ENCODE measurements at regions not wholly inside any gene's neighbourhood (a gene's known extent, or its start where the extent isn't known, plus 50 kb on each side); places are given as distances from the start of the nearest gene placed in this dataset.

DNA sequence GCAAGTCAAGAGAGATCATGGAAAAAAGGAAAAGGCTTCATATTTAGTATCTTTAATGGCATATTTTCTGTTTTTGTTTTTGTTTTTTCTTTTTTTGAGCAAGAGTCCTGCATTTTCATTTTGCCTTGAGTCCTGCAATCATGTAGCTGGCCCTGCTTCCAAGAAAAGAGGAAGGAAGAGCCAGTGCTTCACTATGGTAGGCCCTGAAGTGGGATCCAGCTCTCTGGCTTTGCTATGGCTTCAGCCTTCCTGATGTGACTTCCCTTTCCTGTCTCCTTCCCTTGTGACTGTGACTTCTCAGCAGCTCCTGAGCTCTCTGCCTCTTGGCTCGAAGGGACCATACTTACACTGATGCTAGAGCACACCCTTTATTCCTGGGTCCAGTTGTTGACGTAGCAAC is 512.3 kb downstream of the INHBA start:
- 42 to 58% methylated on average over 2 of the region's 2 CpGs for WGBS, 2 donors (ENCODE audit: low coverage in 1 of 2)
- no peaks in the 10 kb centered on the region for H3K27me3 ChIP-seq
- ATAC-seq: no peak
- no peak for TF ChIP-seq POLR2A (IDR thresholded peaks at IDR 0.05)
- no peak for TF ChIP-seq POLR2AphosphoS5 (IDR thresholded peaks at IDR 0.05)
- no peak for TF ChIP-seq CTCF (IDR thresholded peaks at IDR 0.05)
- no peak for TF ChIP-seq EP300 (IDR thresholded peaks at IDR 0.05)
- no peak overlapping the region for H3K27ac ChIP-seq
- H3K4me1 ChIP-seq: no peaks in the 10 kb centered on the region
- H3K4me3 ChIP-seq: no peak overlapping the region
- H3K9me3 ChIP-seq: no peaks in the 10 kb centered on the region
- H3K36me3 ChIP-seq: no peaks in the 10 kb centered on the region

- ATAC-seq: no peak
- H3K27ac ChIP-seq: no peak overlapping the region
- no peaks in the 10 kb centered on the region for H3K4me1 ChIP-seq
- no peaks in the 10 kb centered on the region for H3K9me3 ChIP-seq
- WGBS, 2 donors (ENCODE audit: low coverage in 1 of 2): 73 to 83% methylated on average over 1 of the region's 2 CpGs
- no peak overlapping the region for H3K4me3 ChIP-seq
- H3K27me3 ChIP-seq: no peaks in the 10 kb centered on the region
- TF ChIP-seq EP300 (IDR thresholded peaks at IDR 0.05): no peak
- TF ChIP-seq POLR2A (IDR thresholded peaks at IDR 0.05): no peak
- no peak for TF ChIP-seq POLR2AphosphoS5 (IDR thresholded peaks at IDR 0.05)
- no peak for TF ChIP-seq CTCF (IDR thresholded peaks at IDR 0.05)
- H3K36me3 ChIP-seq: no peaks in the 10 kb centered on the region
These were observed 513.0 kb downstream of the INHBA start for GRCh38 chr7:41189866-41190265.

- H3K4me3 ChIP-seq: no peak overlapping the region
- no peaks in the 10 kb centered on the region for H3K9me3 ChIP-seq
- WGBS, 2 donors (ENCODE audit: low coverage in 1 of 2): 63 to 72% methylated on average over 5 to 7 of the region's 8 CpGs
- no peak overlapping the region for H3K27ac ChIP-seq
- H3K27me3 ChIP-seq: no peaks in the 10 kb centered on the region
- TF ChIP-seq CTCF (IDR thresholded peaks at IDR 0.05): no peak
- TF ChIP-seq POLR2AphosphoS5 (IDR thresholded peaks at IDR 0.05): no peak
- no peak for TF ChIP-seq POLR2A (IDR thresholded peaks at IDR 0.05)
- TF ChIP-seq EP300 (IDR thresholded peaks at IDR 0.05): no peak
- H3K36me3 ChIP-seq: no peaks in the 10 kb centered on the region
- H3K4me1 ChIP-seq: no peaks in the 10 kb centered on the region
- no peak for ATAC-seq
These were observed 514.4 kb downstream of the INHBA start for GRCh38 chr7:41188163-41189130.

DNA sequence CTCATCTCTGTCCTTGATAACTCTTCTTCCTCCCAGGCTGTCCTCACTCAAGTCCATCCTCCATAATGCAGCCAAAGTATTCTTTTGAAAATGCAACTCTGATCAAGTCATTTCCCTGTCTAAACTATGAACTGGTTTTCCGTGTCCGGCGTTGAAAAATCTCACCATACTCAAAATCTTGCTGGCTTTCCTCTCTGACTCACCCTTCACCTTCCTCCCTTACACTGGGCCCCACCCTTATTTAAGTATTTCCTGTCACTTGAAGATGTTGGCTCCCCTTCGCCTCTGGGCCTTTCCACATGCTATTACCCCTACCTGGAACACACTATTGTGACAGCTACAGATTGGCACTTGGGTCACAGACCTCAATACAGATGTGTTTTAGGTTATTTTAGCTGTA is 515.6 kb downstream of the INHBA start:
- no peak overlapping the region for H3K27ac ChIP-seq
- H3K9me3 ChIP-seq: no peaks in the 10 kb centered on the region
- no peaks in the 10 kb centered on the region for H3K27me3 ChIP-seq
- TF ChIP-seq POLR2A (IDR thresholded peaks at IDR 0.05): no peak
- TF ChIP-seq EP300 (IDR thresholded peaks at IDR 0.05): no peak
- no peak for TF ChIP-seq POLR2AphosphoS5 (IDR thresholded peaks at IDR 0.05)
- no peak for TF ChIP-seq CTCF (IDR thresholded peaks at IDR 0.05)
- H3K4me3 ChIP-seq: no peak overlapping the region
- H3K36me3 ChIP-seq: no peaks in the 10 kb centered on the region
- no peaks in the 10 kb centered on the region for H3K4me1 ChIP-seq
- WGBS, 2 donors (ENCODE audit: low coverage in 1 of 2): 82 to 89% methylated on average over 4 of the region's 4 CpGs
- ATAC-seq: no peak

- no peak for ATAC-seq
- Histone ChIP-seq H3K27ac (no peak overlapping the region), H3K9me3 (no peaks in the 10 kb centered on the region), H3K4me3 (no peak overlapping the region), H3K36me3 (no peaks in the 10 kb centered on the region), H3K27me3 (no peaks in the 10 kb centered on the region), H3K4me1 (no peaks in the 10 kb centered on the region)
- TF ChIP-seq CTCF (IDR thresholded peaks at IDR 0.05): no peak
- no peak for TF ChIP-seq EP300 (IDR thresholded peaks at IDR 0.05)
- no peak for TF ChIP-seq POLR2A (IDR thresholded peaks at IDR 0.05)
- TF ChIP-seq POLR2AphosphoS5 (IDR thresholded peaks at IDR 0.05): no peak
- 0 to 68% methylated on average over 1 to 3 of the region's 3 CpGs for WGBS, 2 donors (ENCODE audit: low coverage in 1 of 2)
These were observed 517.0 kb downstream of the INHBA start for GRCh38 chr7:41185851-41186250.
